ENCODE measurements at regions not wholly inside any gene's neighbourhood (a gene's known extent, or its start where the extent isn't known, plus 50 kb on each side); places are given as distances from the start of the nearest gene placed in this dataset.

DNA sequence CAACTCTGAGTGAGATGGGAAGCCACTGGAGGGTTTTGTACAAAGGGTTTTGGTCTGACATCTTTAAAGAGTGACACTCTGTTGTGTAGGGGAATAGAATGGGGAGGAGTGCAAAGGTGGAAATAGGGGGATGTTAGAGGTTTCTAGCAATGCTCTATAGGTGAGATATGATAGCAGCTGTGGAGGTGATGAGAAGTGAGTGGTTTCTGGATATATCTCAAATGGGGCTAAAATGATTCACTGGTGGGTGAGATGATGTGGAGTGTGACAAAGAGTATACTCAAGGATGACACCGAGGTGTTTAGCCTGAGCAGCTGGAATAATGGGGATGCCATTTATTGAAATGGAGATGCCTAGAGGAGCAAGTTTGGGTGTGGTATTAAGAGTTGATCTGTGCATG lies 426.4 kb downstream of the PCNX1 start:
- TF ChIP-seq POLR2A (IDR thresholded peaks at IDR 0.05; ENCODE audit: extremely low read depth, insufficient read length) (no peak), MYC (IDR thresholded peaks at IDR 0.05; ENCODE audit: low read depth, low read length) (no peak)
- TF ChIP-seq, protein P1, sequence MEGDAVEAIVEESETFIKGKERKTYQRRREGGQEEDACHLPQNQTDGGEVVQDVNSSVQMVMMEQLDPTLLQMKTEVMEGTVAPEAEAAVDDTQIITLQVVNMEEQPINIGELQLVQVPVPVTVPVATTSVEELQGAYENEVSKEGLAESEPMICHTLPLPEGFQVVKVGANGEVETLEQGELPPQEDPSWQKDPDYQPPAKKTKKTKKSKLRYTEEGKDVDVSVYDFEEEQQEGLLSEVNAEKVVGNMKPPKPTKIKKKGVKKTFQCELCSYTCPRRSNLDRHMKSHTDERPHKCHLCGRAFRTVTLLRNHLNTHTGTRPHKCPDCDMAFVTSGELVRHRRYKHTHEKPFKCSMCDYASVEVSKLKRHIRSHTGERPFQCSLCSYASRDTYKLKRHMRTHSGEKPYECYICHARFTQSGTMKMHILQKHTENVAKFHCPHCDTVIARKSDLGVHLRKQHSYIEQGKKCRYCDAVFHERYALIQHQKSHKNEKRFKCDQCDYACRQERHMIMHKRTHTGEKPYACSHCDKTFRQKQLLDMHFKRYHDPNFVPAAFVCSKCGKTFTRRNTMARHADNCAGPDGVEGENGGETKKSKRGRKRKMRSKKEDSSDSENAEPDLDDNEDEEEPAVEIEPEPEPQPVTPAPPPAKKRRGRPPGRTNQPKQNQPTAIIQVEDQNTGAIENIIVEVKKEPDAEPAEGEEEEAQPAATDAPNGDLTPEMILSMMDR (IDR thresholded peaks at IDR 0.05; ENCODE audit: low read depth, low read length), result no peak

Data from NB4 (cell line).